RWPE2 (cell line): ENCODE measurements at regions not wholly inside any gene's neighbourhood (a gene's known extent, or its start where the extent isn't known, plus 50 kb on each side); places are given as distances from the start of the nearest gene placed in this dataset.

ENCODE experiments used
- ATAC-seq: fragments of 200-7000 bp; cut with Tn5 transposase; 3 replicates; pipeline ENCODE4 v1.9.1; 2021; ENCODE audit warnings: low read depth
- DNase-seq: peaks from one replicate; pipeline ENCODE4 v3.0.0-alpha.2; 2020; ENCODE audit warnings: low spot score
- H3K27ac ChIP-seq: fragments of 450-650 bp; 2 replicates; pipeline ENCODE4 v1.5.1; 2017; ENCODE audit warnings: mild to moderate bottlenecking; ENCODE audit not compliant: poor library complexity, severe bottlenecking
- H3K27me3 ChIP-seq: fragments of 250-450 bp; sonication (Bioruptor Pico); 2 replicates; pipeline ENCODE4 v1.5.1; 2021; ENCODE audit warnings: mild to moderate bottlenecking, moderate library complexity; ENCODE audit not compliant: insufficient read depth, poor library complexity, severe bottlenecking
- H3K36me3 ChIP-seq: fragments of 250-450 bp; sonication (Bioruptor Pico); 2 replicates; pipeline ENCODE4 v1.5.1; 2020; ENCODE audit warnings: low read depth, mild to moderate bottlenecking, moderate library complexity
- H3K4me1 ChIP-seq: fragments of 250-450 bp; sonication (Bioruptor Pico); 2 replicates; pipeline ENCODE4 v1.5.1; 2021; ENCODE audit warnings: mild to moderate bottlenecking, moderate library complexity; ENCODE audit not compliant: insufficient read depth, poor library complexity, severe bottlenecking
- H3K4me3 ChIP-seq: fragments of 250-450 bp; sonication (Bioruptor Pico); 2 replicates; pipeline ENCODE4 v1.5.1; 2021; ENCODE audit warnings: mild to moderate bottlenecking, moderate library complexity; ENCODE audit not compliant: severe bottlenecking
- H3K9me3 ChIP-seq: fragments of 250-450 bp; sonication (Bioruptor Pico); 2 replicates; pipeline ENCODE4 v1.5.1; 2021; ENCODE audit warnings: mild to moderate bottlenecking, moderate library complexity; ENCODE audit not compliant: severe bottlenecking
- CTCF ChIP-seq: fragments of 450-650 bp; IDR thresholded peaks from one replicate; pipeline ENCODE4 v1.5.1; 2017; ENCODE audit warnings: mild to moderate bottlenecking, moderate library complexity; ENCODE audit not compliant: poor library complexity, severe bottlenecking

- DNase-seq, result no peak
- Histone ChIP-seq H3K27ac (no peak overlapping the region), H3K27me3 (no peaks in the 10 kb centered on the region), H3K4me3 (no peak overlapping the region), H3K9me3 (no peaks in the 10 kb centered on the region), H3K36me3 (no peaks in the 10 kb centered on the region), H3K4me1 (no peaks in the 10 kb centered on the region)
- no peak for ATAC-seq
- TF ChIP-seq CTCF, result no peak
Measured at GRCh38 chr6:134724771-134725340, 225.0 kb downstream of the ALDH8A1 start.

GRCh38 chr6:134723081-134723871, 226.6 kb downstream of the ALDH8A1 start:
- Histone ChIP-seq H3K36me3 (no peaks in the 10 kb centered on the region), H3K27ac (no peak overlapping the region), H3K9me3 (no peaks in the 10 kb centered on the region), H3K27me3 (no peaks in the 10 kb centered on the region), H3K4me3 (no peak overlapping the region), H3K4me1 (no peaks in the 10 kb centered on the region)
- TF ChIP-seq CTCF, result no peak
- DNase-seq (no peak), ATAC-seq (no peak)

- TF ChIP-seq CTCF, result no peak
- DNase-seq, result no peak
- no peaks in the 10 kb centered on the region for H3K9me3 ChIP-seq
- no peak for ATAC-seq
- no peaks in the 10 kb centered on the region for H3K27me3 ChIP-seq
- H3K4me3 ChIP-seq, result no peak overlapping the region
- no peaks in the 10 kb centered on the region for H3K36me3 ChIP-seq
- no peaks in the 10 kb centered on the region for H3K4me1 ChIP-seq
- no peak overlapping the region for H3K27ac ChIP-seq
Measured at GRCh38 chr6:134722200-134722870, 227.6 kb downstream of the ALDH8A1 start.

GRCh38 chr6:134721060-134721405, 228.9 kb downstream of the ALDH8A1 start:
- H3K9me3 ChIP-seq, result no peaks in the 10 kb centered on the region
- ATAC-seq, result no peak

More at GRCh38 chr6:134721060-134721405, 228.9 kb downstream of the ALDH8A1 start:
- no peak overlapping the region for H3K4me3 ChIP-seq
- DNase-seq, result no peak
- H3K27ac ChIP-seq, result no peak overlapping the region
- H3K27me3 ChIP-seq, result no peaks in the 10 kb centered on the region
- H3K36me3 ChIP-seq, result no peaks in the 10 kb centered on the region
- TF ChIP-seq CTCF, result no peak
- H3K4me1 ChIP-seq, result no peaks in the 10 kb centered on the region
